K562 (cell line): ENCODE measurements at regions not wholly inside any gene's neighbourhood (a gene's known extent, or its start where the extent isn't known, plus 50 kb on each side); places are given as distances from the start of the nearest gene placed in this dataset.

Experiments used
- ATAC-seq: fragments of 200-7000 bp; cut with Tn5 transposase; 3 replicates; pipeline ENCODE4 v1.9.1; 2020; ENCODE audit warnings: moderate library complexity
- BruUV-seq: library from RNA; stranded (reverse); fragments of 400-500 nt; replicated peaks from 2 replicates; lab custom pipeline; 2021; lab: Mats Ljungman, UMichigan
- CTCF ChIA-PET: fragments of 300-600 bp; formaldehyde crosslinking; extraction: SDS; loops from one replicate; lab custom pipeline; 2021; ENCODE audit warnings: low intra/inter-chr PET ratio; lab: Yijun Ruan, JAX
- POLR2A ChIA-PET: fragments of 300-600, 350-650 bp; sonication (Branson Sonifier 250); formaldehyde crosslinking; extraction: SDS; loops from one replicate; lab custom pipeline; 2021; ENCODE audit warnings: antibody characterized with exemption, inconsistent platforms; lab: Yijun Ruan, JAX
- DNase-seq, 4 experiments: peaks; one replicate each; pipeline versions ENCODE4 v3.0.0 to v3.0.0-alpha.2; 2011 to 2018; ENCODE audit warnings: low spot score in 3 of 4, mixed read lengths in 3 of 4; ENCODE audit errors: extremely low read depth in 1 of 4
- FAIRE-seq: peaks from 2 replicates; lab custom pipeline; 2011; peaks lifted over from hg19 to GRCh38; lab: Jason Lieb, UNC
- H2AFZ ChIP-seq: 2 replicates; pipeline ENCODE4 v1.6.0; 2011; ENCODE audit warnings: low read depth, low read length, control low read depth, inconsistent platforms
- H3K27ac ChIP-seq: fragments of 200-600 bp; 3 replicates; pipeline ENCODE4 v1.8.0; 2011; ENCODE audit warnings: low read depth, mild to moderate bottlenecking, control low read depth, inconsistent platforms, low read length, moderate library complexity, mixed read lengths; ENCODE audit errors: extremely low read depth
- H3K27me3 ChIP-seq, 2 experiments: fragments of 300-600 bp in 1 of 2; 2 replicates in 1 of 2; 3 replicates in 1 of 2; pipeline versions ENCODE4 v1.6.0 to v1.8.0; 2011; ENCODE audit warnings: inconsistent platforms in 2 of 2, low read length in 2 of 2, mild to moderate bottlenecking in 1 of 2, mixed read lengths in 1 of 2, moderate library complexity in 1 of 2; ENCODE audit not compliant: control insufficient read depth in 2 of 2, insufficient read depth in 2 of 2
- H3K36me3 ChIP-seq: fragments of 300-600 bp; 3 replicates; pipeline ENCODE4 v1.8.0; 2011; ENCODE audit warnings: mild to moderate bottlenecking, low read length, inconsistent platforms; ENCODE audit not compliant: control insufficient read depth, insufficient read depth
- H3K4me1 ChIP-seq, 2 experiments: fragments of 200-600 bp in 1 of 2; replicated peaks in 1 of 2; 2 replicates in 1 of 2; 3 replicates in 1 of 2; pipeline versions ENCODE4 v1.5.1 to v1.8.0; 2011; ENCODE audit warnings: inconsistent platforms in 2 of 2, low read length in 2 of 2, mild to moderate bottlenecking in 1 of 2, mixed read lengths in 1 of 2, moderate library complexity in 1 of 2; ENCODE audit not compliant: control insufficient read depth in 2 of 2, insufficient read depth in 2 of 2
- H3K4me2 ChIP-seq: 2 replicates; pipeline ENCODE4 v1.6.1; 2011; ENCODE audit warnings: low read length, control low read depth, inconsistent platforms, mixed read lengths; ENCODE audit not compliant: insufficient read depth
- H3K4me3 ChIP-seq: fragments of 200-600 bp; sonication (generic), shearing (Covaris generic); 2 replicates; pipeline ENCODE4 v1.5.1; 2016; ENCODE audit warnings: control low read depth, inconsistent platforms
- H3K79me2 ChIP-seq: fragments of 200-600 bp; 3 replicates; pipeline ENCODE4 v1.8.0; 2011; ENCODE audit warnings: low read length, inconsistent platforms; ENCODE audit not compliant: control insufficient read depth, insufficient read depth
- H3K9ac ChIP-seq, 2 experiments: 2 replicates each; pipeline versions ENCODE4 v1.6.0 to v1.6.1; 2011; ENCODE audit warnings: low read depth in 2 of 2, low read length in 2 of 2, control low read depth in 1 of 2, inconsistent platforms in 1 of 2, mild to moderate bottlenecking in 1 of 2, mixed read lengths in 1 of 2; ENCODE audit not compliant: insufficient read depth in 1 of 2
- H3K9me1 ChIP-seq: one replicate; pipeline ENCODE4 v1.6.0; 2011; ENCODE audit warnings: inconsistent platforms, mild to moderate bottlenecking, low read length, moderate library complexity; ENCODE audit not compliant: control insufficient read depth, insufficient read depth
- H3K9me3 ChIP-seq: replicated peaks from 2 replicates; pipeline ENCODE4 v1.5.1; 2011; ENCODE audit warnings: low read depth, low read length, inconsistent platforms; ENCODE audit not compliant: control insufficient read depth, insufficient read depth
- H4K20me1 ChIP-seq: replicated peaks from 2 replicates; pipeline ENCODE4 v1.6.1; 2011; ENCODE audit warnings: low read length, inconsistent platforms, mixed read lengths; ENCODE audit not compliant: control insufficient read depth, insufficient read depth
- ATF2 ChIP-seq: sonication (generic); formaldehyde crosslinking; IDR thresholded peaks from 2 replicates; pipeline ENCODE4 v1.8.1; 2022; ENCODE audit warnings: missing genetic modification reagents
- ATF4 ChIP-seq: fragments of 450-650 bp; formaldehyde crosslinking; IDR thresholded peaks from 2 replicates; pipeline ENCODE4 v1.4.0; 2022; ENCODE audit warnings: mild to moderate bottlenecking, moderate library complexity
- CEBPG ChIP-seq, 3 experiments: fragments of 200-800 bp in 1 of 3; sonication (Bioruptor generic) in 1 of 3; sonication (generic) in 1 of 3; formaldehyde crosslinking in 1 of 3; IDR thresholded peaks in 2 of 3; conservative IDR thresholded peaks in 1 of 3; 2 replicates each; pipeline versions ENCODE4 v1.6.1 to v1.8.0; 2016 to 2022; ENCODE audit warnings: missing compliant biosample characterization in 2 of 3, missing genetic modification characterization in 2 of 3, mild to moderate bottlenecking in 1 of 3, missing genetic modification reagents in 1 of 3
- MTA3 ChIP-seq: fragments of 450-650 bp; formaldehyde crosslinking; IDR thresholded peaks from 2 replicates; pipeline ENCODE4 v1.6.1; 2017; ENCODE audit warnings: mild to moderate bottlenecking, borderline replicate concordance
- NBN ChIP-seq: fragments of 450-650 bp; IDR thresholded peaks from 2 replicates; pipeline ENCODE4 v1.6.1; 2016; ENCODE audit warnings: low read depth, mild to moderate bottlenecking
- POLR3G ChIP-seq: IDR thresholded peaks from 2 replicates; pipeline ENCODE4 v1.6.1; 2011; ENCODE audit not compliant: insufficient read length, insufficient replicate concordance; ENCODE audit errors: extremely low read depth
- PTRF ChIP-seq: fragments of 450-650 bp; IDR thresholded peaks from 2 replicates; pipeline ENCODE4 v1.6.1; 2016; ENCODE audit warnings: mild to moderate bottlenecking, missing genetic modification characterization, missing compliant biosample characterization
- SMARCC2 ChIP-seq: fragments of 450-650 bp; IDR thresholded peaks from 2 replicates; pipeline ENCODE4 v1.6.1; 2017; ENCODE audit warnings: antibody characterized with exemption, moderate library complexity, mild to moderate bottlenecking, low read depth
- SRSF3 ChIP-seq: fragments of 200-400 bp; formaldehyde crosslinking; IDR thresholded peaks from 2 replicates; pipeline ENCODE4 v1.6.1; 2016; ENCODE audit warnings: mild to moderate bottlenecking, low read length, moderate library complexity; ENCODE audit not compliant: insufficient read depth
- TAF9B ChIP-seq: fragments of 450-650 bp; IDR thresholded peaks from 2 replicates; pipeline ENCODE4 v1.6.1; 2018; ENCODE audit warnings: mild to moderate bottlenecking; ENCODE audit not compliant: partially characterized antibody
- TRIM28 ChIP-seq: fragments of 450-650 bp; IDR thresholded peaks from 2 replicates; pipeline ENCODE4 v1.6.1; 2017
- TSHZ1 ChIP-seq: fragments of 250-450 bp; sonication (Bioruptor Pico); IDR thresholded peaks from 2 replicates; pipeline ENCODE4 v1.4.0; 2020; ENCODE audit warnings: mild to moderate bottlenecking, moderate library complexity
- ZNF140 ChIP-seq: fragments of 250-450 bp; sonication (Bioruptor Pico); IDR thresholded peaks from 2 replicates; pipeline ENCODE4 v1.8.0; 2021; ENCODE audit warnings: moderate library complexity, mild to moderate bottlenecking, inconsistent platforms
- ZNF41 ChIP-seq: fragments of 250-450 bp; sonication (Bioruptor Pico); conservative IDR thresholded peaks from 2 replicates; pipeline ENCODE4 v1.4.0; 2020; ENCODE audit warnings: mild to moderate bottlenecking
- ZNF583 ChIP-seq: fragments of 250-450 bp; sonication (Bioruptor Pico); IDR thresholded peaks from 2 replicates; pipeline ENCODE4 v1.4.0; 2020
- ZNF766 ChIP-seq: fragments of 200-800 bp; sonication (Bioruptor generic); conservative IDR thresholded peaks from 2 replicates; pipeline ENCODE4 v1.6.1; 2016; ENCODE audit warnings: missing genetic modification characterization, missing compliant biosample characterization
- ZZZ3 ChIP-seq: fragments of 450-650 bp; IDR thresholded peaks from 2 replicates; pipeline ENCODE4 v1.6.1; 2016; ENCODE audit warnings: antibody characterized with exemption, mild to moderate bottlenecking, moderate library complexity
- WGBS: fragments of 100-300 bp; shearing (Covaris generic); methylation state at CpG from one replicate; pipeline ENCODE4 v1.1.6; 2016; ENCODE audit warnings: low coverage, mixed read lengths; ENCODE audit not compliant: insufficient coverage; ENCODE audit errors: missing lambda C conversion rate; 5-methylcytosine and 5-hydroxymethylcytosine counted together
- in situ Hi-C: fragments of 300-500 bp; cut with MboI; formaldehyde crosslinking; loops from 4 replicates; pipeline ENCODE4 v1.15.0; 2018; ENCODE audit warnings: inconsistent platforms, mixed read lengths
- intact Hi-C: fragments of 100-400 bp; cut with micrococcal nuclease; formaldehyde crosslinking; loops from 2 replicates; pipeline ENCODE4 v1.14.2; 2022

GRCh38 chr12:46071335-46071734 lies 81.0 kb upstream of the SCAF11 start:
- H3K9ac ChIP-seq, result no peak overlapping the region; a peak in 1 of 4 replicates
- no peaks in the 10 kb centered on the region for H3K36me3 ChIP-seq
- H3K4me2 ChIP-seq, result no peak overlapping the region
- H3K4me1 ChIP-seq, result no peaks in the 10 kb centered on the region; a peak in 1 of 5 replicates
- no TSS peak for BruUV-seq
- no peaks in the 10 kb centered on the region for H4K20me1 ChIP-seq
- in situ Hi-C loops (no loop called here), intact Hi-C loops (loop anchor here (5.0 kb wide), 1 partner anchor 951 kb away; no protein-coding TSS in a partner anchor)
- H3K9me3 ChIP-seq, result no peaks in the 10 kb centered on the region
- ChIA-PET POLR2A (no interaction called here), CTCF (no interaction called here)
- no peaks in the 10 kb centered on the region for H3K79me2 ChIP-seq
- H3K27ac ChIP-seq, result no peak overlapping the region
- no peak for TF ChIP-seq ATF2 (CRISPR knock-in tag)
- no peak for TF ChIP-seq ATF4
- TF ChIP-seq TSHZ1, result no peak
- TF ChIP-seq ZNF140, result no peak
- no peak for TF ChIP-seq PTRF (tag)
- TF ChIP-seq ZNF766 (CRISPR knock-in tag), result no peak
- TF ChIP-seq ZNF583 (CRISPR knock-in tag), result no peak
- TF ChIP-seq MTA3, result no peak
- TF ChIP-seq TAF9B, result no peak
- no peak for TF ChIP-seq POLR3G
- no peak for TF ChIP-seq TRIM28
- no peak for TF ChIP-seq ZZZ3
- TF ChIP-seq SMARCC2, result no peak
- no peak for TF ChIP-seq NBN
- TF ChIP-seq ZNF41, result no peak
- no peak for TF ChIP-seq CEBPG (CRISPR knock-in tag; IDR thresholded peaks at IDR 0.05)
- no peak for TF ChIP-seq CEBPG (tag; conservative IDR thresholded peaks at IDR 0.05 in 1 of 2, IDR thresholded peaks at IDR 0.05 in 1 of 2)
- TF ChIP-seq SRSF3, result no peak
- H3K4me3 ChIP-seq, result no peak overlapping the region
- no peak for DNase-seq
- 4% methylated on average over 4 of the region's 5 CpGs for WGBS
- H3K27me3 ChIP-seq, result no peaks in the 10 kb centered on the region; a peak in 1 of 5 replicates
- no peaks in the 10 kb centered on the region for H3K9me1 ChIP-seq
- no peak overlapping the region for H2AFZ ChIP-seq
- no peak for FAIRE-seq
- no peak for ATAC-seq
